PC-9 (cell line): ENCODE measurements at regions not wholly inside any gene's neighbourhood (a gene's known extent, or its start where the extent isn't known, plus 50 kb on each side); places are given as distances from the start of the nearest gene placed in this dataset.

Experiments
- BruUV-seq: library from RNA; stranded (reverse); fragments of 400-500 nt; replicated peaks from 2 replicates; lab custom pipeline; 2021; lab: Mats Ljungman, UMichigan
- CTCF ChIA-PET: fragments of 300-600 bp; sonication (Branson Sonifier 250); formaldehyde crosslinking; loops from one replicate; lab custom pipeline; 2022; ENCODE audit warnings: antibody characterized with exemption; lab: Charles Lee
- POLR2A ChIA-PET: fragments of 300-600 bp; sonication (Branson Sonifier 250); formaldehyde crosslinking; loops from one replicate; lab custom pipeline; 2022; ENCODE audit warnings: antibody characterized with exemption; ENCODE audit not compliant: unreplicated experiment; lab: Charles Lee
- DNase-seq, 2 experiments: peaks; one replicate each; pipeline versions ENCODE4 v3.0.0 to v3.0.0-alpha.2; 2015 to 2022; ENCODE audit warnings: mixed read lengths in 1 of 2
- H2AFZ ChIP-seq: fragments of 200-600 bp; sonication (generic); 2 replicates; pipeline ENCODE4 v1.8.1; 2017; ENCODE audit warnings: antibody characterized with exemption
- H3F3A ChIP-seq: fragments of 200-600 bp; sonication (generic); 2 replicates; pipeline ENCODE4 v1.8.1; 2017; ENCODE audit warnings: antibody characterized with exemption, mild to moderate bottlenecking, low read depth; ENCODE audit not compliant: insufficient read depth
- H3K27ac ChIP-seq: fragments of 200-600 bp; sonication (generic); 2 replicates; pipeline ENCODE4 v1.6.1; 2016; ENCODE audit warnings: mixed run types
- H3K27me3 ChIP-seq: fragments of 200-600 bp; sonication (generic); 2 replicates; pipeline ENCODE4 v1.6.1; 2016; ENCODE audit warnings: low read depth, mixed run types; ENCODE audit not compliant: insufficient read depth
- H3K36me3 ChIP-seq: fragments of 200-600 bp; sonication (generic); 2 replicates; pipeline ENCODE4 v1.6.1; 2016; ENCODE audit warnings: low read depth, mixed run types
- H3K4me1 ChIP-seq: fragments of 200-600 bp; sonication (generic); replicated peaks from 2 replicates; pipeline ENCODE4 v1.6.1; 2016; ENCODE audit warnings: mixed run types; ENCODE audit not compliant: insufficient read depth
- H3K4me2 ChIP-seq: fragments of 200-600 bp; sonication (generic); 2 replicates; pipeline ENCODE4 v1.6.1; 2017; ENCODE audit warnings: mixed run types
- H3K4me3 ChIP-seq: fragments of 200-600 bp; sonication (generic); 2 replicates; pipeline ENCODE4 v1.6.1; 2016; ENCODE audit warnings: mixed run types
- H3K79me2 ChIP-seq: fragments of 200-600 bp; sonication (generic); 2 replicates; pipeline ENCODE4 v1.6.1; 2017; ENCODE audit warnings: low read depth, mixed run types
- H3K9me2 ChIP-seq: fragments of 200-600 bp; sonication (generic); 2 replicates; pipeline ENCODE4 v1.8.1; 2017; ENCODE audit warnings: mild to moderate bottlenecking; ENCODE audit not compliant: insufficient read depth
- H3K9me3 ChIP-seq: fragments of 200-600 bp; sonication (generic); 2 replicates; pipeline ENCODE4 v1.8.1; 2016; ENCODE audit warnings: low read depth; ENCODE audit not compliant: insufficient read depth
- H4K20me1 ChIP-seq: fragments of 200-600 bp; sonication (generic); 2 replicates; pipeline ENCODE4 v1.8.1; 2017; ENCODE audit not compliant: insufficient read depth
- CTCF ChIP-seq: fragments of 200-600 bp; sonication (generic); conservative IDR thresholded peaks from 2 replicates; pipeline ENCODE4 v1.6.1; 2017; ENCODE audit warnings: mixed run types, antibody characterized with exemption, mild to moderate bottlenecking, moderate library complexity
- EZH2 ChIP-seq: fragments of 200-600 bp; sonication (generic); IDR thresholded peaks from 2 replicates; pipeline ENCODE4 v1.8.0; 2017; ENCODE audit warnings: antibody characterized with exemption, low read depth
- intact Hi-C: fragments of 100-400 bp; cut with micrococcal nuclease; formaldehyde crosslinking; loops from one replicate; pipeline ENCODE4 v1.10.0; 2022; ENCODE audit not compliant: unreplicated experiment

- H3F3A ChIP-seq: no peaks in the 10 kb centered on the region
- H3K36me3 ChIP-seq: no peaks in the 10 kb centered on the region
- DNase-seq: no peak
- no peaks in the 10 kb centered on the region for H3K9me3 ChIP-seq
- H2AFZ ChIP-seq: no peak overlapping the region
- H3K9me2 ChIP-seq: 0 out of 2 replicates have a peak, but pooled peaks cover 4% of the 10 kb centered on the region
- ChIA-PET POLR2A (no interaction called here), CTCF (interaction anchor here (0.5 kb wide), 1 partner anchor 28 kb away, joined by 7 read pairs; no protein-coding TSS in a partner anchor)
- TF ChIP-seq EZH2 (no peak), CTCF (no peak)
- H3K4me1 ChIP-seq: no peaks in the 10 kb centered on the region
- no peaks in the 10 kb centered on the region for H3K27me3 ChIP-seq
- BruUV-seq: no TSS peak
- no peak overlapping the region for H3K27ac ChIP-seq
- intact Hi-C loops: no loop called here
- no peak overlapping the region for H3K4me2 ChIP-seq
- H4K20me1 ChIP-seq: no peaks in the 10 kb centered on the region
- no peaks in the 10 kb centered on the region for H3K79me2 ChIP-seq
- no peak overlapping the region for H3K4me3 ChIP-seq
Measured at GRCh38 chr3:164235289-164236028, 842.8 kb downstream of the SI start.

- no peaks in the 10 kb centered on the region for H3K9me3 ChIP-seq
- H3K4me3 ChIP-seq: no peak overlapping the region
- DNase-seq: no peak
- H3K4me1 ChIP-seq: no peaks in the 10 kb centered on the region
- no peaks in the 10 kb centered on the region for H3K79me2 ChIP-seq
- no peak overlapping the region for H3K4me2 ChIP-seq
- no peak overlapping the region for H2AFZ ChIP-seq
- H4K20me1 ChIP-seq: no peaks in the 10 kb centered on the region
- no peaks in the 10 kb centered on the region for H3F3A ChIP-seq
- H3K36me3 ChIP-seq: no peaks in the 10 kb centered on the region
- BruUV-seq: no TSS peak
- ChIA-PET CTCF (no interaction called here), POLR2A (no interaction called here)
- intact Hi-C loops: no loop called here
- TF ChIP-seq CTCF (no peak), EZH2 (no peak)
- H3K9me2 ChIP-seq: 0 out of 2 replicates have a peak, but pooled peaks cover 4% of the 10 kb centered on the region
- H3K27ac ChIP-seq: no peak overlapping the region
- no peaks in the 10 kb centered on the region for H3K27me3 ChIP-seq
Measured at GRCh38 chr3:164233951-164234350, 844.3 kb downstream of the SI start.

- H3K27me3 ChIP-seq: no peaks in the 10 kb centered on the region
- no peak for DNase-seq
- ChIA-PET CTCF (interaction anchor here (0.5 kb wide), 1 partner anchor 8 kb away, joined by 3 read pairs; no protein-coding TSS in a partner anchor), POLR2A (no interaction called here)
- TF ChIP-seq EZH2: no peak
- no peak for TF ChIP-seq CTCF
- no peaks in the 10 kb centered on the region for H3K4me1 ChIP-seq
- H3K36me3 ChIP-seq: no peaks in the 10 kb centered on the region
- no peak overlapping the region for H3K4me3 ChIP-seq
- H3K4me2 ChIP-seq: no peak overlapping the region
- intact Hi-C loops: no loop called here
- H2AFZ ChIP-seq: no peak overlapping the region
- H3F3A ChIP-seq: no peaks in the 10 kb centered on the region
- no peaks in the 10 kb centered on the region for H3K9me3 ChIP-seq
- H3K79me2 ChIP-seq: no peaks in the 10 kb centered on the region
- BruUV-seq: no TSS peak
- no peaks in the 10 kb centered on the region for H4K20me1 ChIP-seq
- H3K27ac ChIP-seq: no peak overlapping the region
- H3K9me2 ChIP-seq: 0 out of 2 replicates have a peak, but pooled peaks cover 4% of the 10 kb centered on the region
Measured at GRCh38 chr3:164231718-164232117, 846.6 kb downstream of the SI start.
